RKO (cell line): ENCODE measurements at regions not wholly inside any gene's neighbourhood (a gene's known extent, or its start where the extent isn't known, plus 50 kb on each side); places are given as distances from the start of the nearest gene placed in this dataset.

Source experiments
- DNase-seq: peaks from one replicate; pipeline ENCODE4 v3.0.0-alpha.2; 2016; ENCODE audit warnings: low spot score

GRCh38 chr22:48476577-48476976 lies 1351.1 kb downstream of the BRD1 start:
- no peak for DNase-seq

GRCh38 chr22:48475661-48476345 lies 1351.9 kb downstream of the BRD1 start:
- DNase-seq: no peak

GRCh38 chr22:48474881-48475280 lies 1352.8 kb downstream of the BRD1 start:
- DNase-seq: no peak

- no peak for DNase-seq
Observed at GRCh38 chr22:48473202-48473601, 1354.5 kb downstream of the BRD1 start.

- DNase-seq: no peak
Observed at GRCh38 chr22:48464246-48464645, 1363.4 kb downstream of the BRD1 start.

- no peak for DNase-seq
Observed at GRCh38 chr22:48459859-48460823, 1367.5 kb downstream of the BRD1 start.

GRCh38 chr22:48459259-48459658 lies 1368.4 kb downstream of the BRD1 start:
- no peak for DNase-seq

GRCh38 chr22:48456449-48456848 lies 1371.2 kb downstream of the BRD1 start:
- no peak for DNase-seq

GRCh38 chr22:48453751-48454485 lies 1373.8 kb downstream of the BRD1 start:
- DNase-seq: no peak

GRCh38 chr22:48453171-48453570 lies 1374.5 kb downstream of the BRD1 start:
- DNase-seq: no peak

- DNase-seq: no peak
Observed at GRCh38 chr22:48452766-48453165, 1374.9 kb downstream of the BRD1 start.

- DNase-seq: no peak
Observed at GRCh38 chr22:48451891-48452290, 1375.8 kb downstream of the BRD1 start.

GRCh38 chr22:48450188-48450825 lies 1377.4 kb downstream of the BRD1 start:
- no peak for DNase-seq

- DNase-seq: no peak
Observed at GRCh38 chr22:48449466-48450187, 1378.0 kb downstream of the BRD1 start.

- no peak for DNase-seq
Observed at GRCh38 chr22:48448821-48449220, 1378.9 kb downstream of the BRD1 start.

- DNase-seq: no peak
Observed at GRCh38 chr22:48445113-48445827, 1382.4 kb downstream of the BRD1 start.

- DNase-seq: no peak
Observed at GRCh38 chr22:48444320-48445112, 1383.2 kb downstream of the BRD1 start.

- no peak for DNase-seq
Observed at GRCh38 chr22:48443680-48444079, 1384.0 kb downstream of the BRD1 start.

GRCh38 chr22:48442663-48443062 lies 1385.0 kb downstream of the BRD1 start:
- DNase-seq: no peak

- no peak for DNase-seq
Observed at GRCh38 chr22:48441553-48441850, 1386.2 kb downstream of the BRD1 start.
